ENCODE measurements at regions not wholly inside any gene's neighbourhood (a gene's known extent, or its start where the extent isn't known, plus 50 kb on each side); places are given as distances from the start of the nearest gene placed in this dataset.

- H3K9ac ChIP-seq (ENCODE audit: low read length), result no peak overlapping the region
- no peaks in the 10 kb centered on the region for H3K4me1 ChIP-seq (ENCODE audit: insufficient read depth, low read length, severe bottlenecking)
- no peaks in the 10 kb centered on the region for H3F3A ChIP-seq (ENCODE audit: insufficient read depth, low read length)
- no peaks in the 10 kb centered on the region for H3K9me2 ChIP-seq (ENCODE audit: low read depth, low read length)
- no peaks in the 10 kb centered on the region for H3K27me3 ChIP-seq (ENCODE audit: insufficient read depth, low read length)
- H3K9me3 ChIP-seq (ENCODE audit: low read length), result no peaks in the 10 kb centered on the region
- H2AFZ ChIP-seq (ENCODE audit: low read length), result no peak overlapping the region
- no peaks in the 10 kb centered on the region for H3K36me3 ChIP-seq (ENCODE audit: insufficient read depth, low read length)
- H3K4me3 ChIP-seq (ENCODE audit: low read depth, low read length, poor library complexity, severe bottlenecking), result no peak overlapping the region
- H3K79me2 ChIP-seq (ENCODE audit: insufficient read depth, low read length), result no peaks in the 10 kb centered on the region
- no peaks in the 10 kb centered on the region for H4K20me1 ChIP-seq (ENCODE audit: insufficient read depth, low read length)
- H3K27ac ChIP-seq (ENCODE audit: low read depth, low read length, poor library complexity, severe bottlenecking), result no peak overlapping the region
- H3K4me2 ChIP-seq (ENCODE audit: low read length), result no peak overlapping the region
- no peak for TF ChIP-seq EZH2 (IDR thresholded peaks at IDR 0.05; ENCODE audit: borderline replicate concordance, low read length)
- TF ChIP-seq CTCF (IDR thresholded peaks at IDR 0.05; ENCODE audit: low read length), result no peak
Observed at GRCh38 chr19:30236587-30236986, 135.6 kb upstream of the ZNF536 start.

- no peaks in the 10 kb centered on the region for H3K4me1 ChIP-seq (ENCODE audit: insufficient read depth, low read length, severe bottlenecking)
- no peak overlapping the region for H3K4me2 ChIP-seq (ENCODE audit: low read length)
- H3K9me3 ChIP-seq (ENCODE audit: low read length), result no peaks in the 10 kb centered on the region
- H4K20me1 ChIP-seq (ENCODE audit: insufficient read depth, low read length), result no peaks in the 10 kb centered on the region
- TF ChIP-seq CTCF (IDR thresholded peaks at IDR 0.05; ENCODE audit: low read length), result no peak
- no peak for TF ChIP-seq EZH2 (IDR thresholded peaks at IDR 0.05; ENCODE audit: borderline replicate concordance, low read length)
- no peaks in the 10 kb centered on the region for H3K27me3 ChIP-seq (ENCODE audit: insufficient read depth, low read length)
- H3K9me2 ChIP-seq (ENCODE audit: low read depth, low read length), result no peaks in the 10 kb centered on the region
- no peaks in the 10 kb centered on the region for H3F3A ChIP-seq (ENCODE audit: insufficient read depth, low read length)
- H3K79me2 ChIP-seq (ENCODE audit: insufficient read depth, low read length), result no peaks in the 10 kb centered on the region
- H3K36me3 ChIP-seq (ENCODE audit: insufficient read depth, low read length), result no peaks in the 10 kb centered on the region
- no peak overlapping the region for H3K4me3 ChIP-seq (ENCODE audit: low read depth, low read length, poor library complexity, severe bottlenecking)
- H3K27ac ChIP-seq (ENCODE audit: low read depth, low read length, poor library complexity, severe bottlenecking), result no peak overlapping the region
- H2AFZ ChIP-seq (ENCODE audit: low read length), result no peak overlapping the region
- H3K9ac ChIP-seq (ENCODE audit: low read length), result no peak overlapping the region
Observed at GRCh38 chr19:30237140-30237539, 135.0 kb upstream of the ZNF536 start.

- Histone ChIP-seq H4K20me1 (ENCODE audit: insufficient read depth, low read length) (no peaks in the 10 kb centered on the region), H2AFZ (ENCODE audit: low read length) (no peak overlapping the region), H3F3A (ENCODE audit: insufficient read depth, low read length) (no peaks in the 10 kb centered on the region), H3K9me3 (ENCODE audit: low read length) (no peaks in the 10 kb centered on the region), H3K4me1 (ENCODE audit: insufficient read depth, low read length, severe bottlenecking) (no peaks in the 10 kb centered on the region), H3K9ac (ENCODE audit: low read length) (no peak overlapping the region), H3K9me2 (ENCODE audit: low read depth, low read length) (no peaks in the 10 kb centered on the region), H3K27ac (ENCODE audit: low read depth, low read length, poor library complexity, severe bottlenecking) (no peak overlapping the region), H3K79me2 (ENCODE audit: insufficient read depth, low read length) (no peaks in the 10 kb centered on the region), H3K36me3 (ENCODE audit: insufficient read depth, low read length) (no peaks in the 10 kb centered on the region), H3K4me2 (ENCODE audit: low read length) (no peak overlapping the region), H3K4me3 (ENCODE audit: low read depth, low read length, poor library complexity, severe bottlenecking) (no peak overlapping the region), H3K27me3 (ENCODE audit: insufficient read depth, low read length) (no peaks in the 10 kb centered on the region)
- no peak for TF ChIP-seq CTCF (IDR thresholded peaks at IDR 0.05; ENCODE audit: low read length)
- TF ChIP-seq EZH2 (IDR thresholded peaks at IDR 0.05; ENCODE audit: borderline replicate concordance, low read length), result no peak
Observed at GRCh38 chr19:30240904-30241695, 131.1 kb upstream of the ZNF536 start.
